Suprapubic skin (tissue), 4 donors: ENCODE measurements at regions not wholly inside any gene's neighbourhood (a gene's known extent, or its start where the extent isn't known, plus 50 kb on each side); places are given as distances from the start of the nearest gene placed in this dataset.

Source experiments
- DNase-seq, 2 donors: peaks; one replicate each; pipeline ENCODE4 v3.0.0-alpha.2; 2019; ENCODE audit warnings: low spot score in 2 of 2
- H3K27ac ChIP-seq: fragments of 200-600 bp; sonication (generic); one replicate; pipeline ENCODE4 v1.5.1; 2019
- H3K27me3 ChIP-seq: fragments of 200-600 bp; sonication (generic); one replicate; pipeline ENCODE4 v1.5.1; 2019
- H3K36me3 ChIP-seq: fragments of 200-600 bp; sonication (generic); one replicate; pipeline ENCODE4 v1.5.1; 2019
- H3K4me1 ChIP-seq: fragments of 200-600 bp; sonication (generic); one replicate; pipeline ENCODE4 v1.5.1; 2019
- H3K4me3 ChIP-seq: fragments of 200-600 bp; sonication (generic); one replicate; pipeline ENCODE4 v1.5.1; 2019; ENCODE audit warnings: mild to moderate bottlenecking
- H3K9me3 ChIP-seq: fragments of 200-600 bp; sonication (generic); one replicate; pipeline ENCODE4 v1.5.1; 2019
- EP300 ChIP-seq: sonication (generic); formaldehyde crosslinking; IDR thresholded peaks from one replicate; pipeline ENCODE4 v1.6.1; 2017; ENCODE audit warnings: antibody characterized with exemption
- POLR2A ChIP-seq, 2 donors: fragments of 450-650 bp; IDR thresholded peaks; one replicate each; pipeline ENCODE4 v1.6.1; 2017; ENCODE audit warnings: antibody characterized with exemption in 2 of 2, mild to moderate bottlenecking in 2 of 2, moderate library complexity in 2 of 2
- POLR2AphosphoS5 ChIP-seq, 3 donors: sonication (generic); formaldehyde crosslinking; IDR thresholded peaks; one replicate each; pipeline ENCODE4 v1.6.1; 2017; ENCODE audit warnings: antibody characterized with exemption in 3 of 3
- WGBS: methylation state at CpG from one replicate; pipeline ENCODE4 v1.1.5; 2018; 5-methylcytosine and 5-hydroxymethylcytosine counted together
- TF ChIP-seq, protein P1 (sequence below), 2 donors: fragments of 200-600 bp in 1 of 2; fragments of 450-650 bp in 1 of 2; sonication (generic) in 1 of 2; IDR thresholded peaks; one replicate each; pipeline ENCODE4 v1.5.1; 2016 to 2019; ENCODE audit warnings: antibody characterized with exemption in 2 of 2, mild to moderate bottlenecking in 1 of 2, moderate library complexity in 1 of 2

- Histone ChIP-seq H3K27me3 (no peaks in the 10 kb centered on the region), H3K27ac (no peak overlapping the region), H3K4me1 (no peaks in the 10 kb centered on the region), H3K9me3 (no peaks in the 10 kb centered on the region), H3K4me3 (no peak overlapping the region), H3K36me3 (no peaks in the 10 kb centered on the region)
- no peak for DNase-seq
- TF ChIP-seq, protein P1, sequence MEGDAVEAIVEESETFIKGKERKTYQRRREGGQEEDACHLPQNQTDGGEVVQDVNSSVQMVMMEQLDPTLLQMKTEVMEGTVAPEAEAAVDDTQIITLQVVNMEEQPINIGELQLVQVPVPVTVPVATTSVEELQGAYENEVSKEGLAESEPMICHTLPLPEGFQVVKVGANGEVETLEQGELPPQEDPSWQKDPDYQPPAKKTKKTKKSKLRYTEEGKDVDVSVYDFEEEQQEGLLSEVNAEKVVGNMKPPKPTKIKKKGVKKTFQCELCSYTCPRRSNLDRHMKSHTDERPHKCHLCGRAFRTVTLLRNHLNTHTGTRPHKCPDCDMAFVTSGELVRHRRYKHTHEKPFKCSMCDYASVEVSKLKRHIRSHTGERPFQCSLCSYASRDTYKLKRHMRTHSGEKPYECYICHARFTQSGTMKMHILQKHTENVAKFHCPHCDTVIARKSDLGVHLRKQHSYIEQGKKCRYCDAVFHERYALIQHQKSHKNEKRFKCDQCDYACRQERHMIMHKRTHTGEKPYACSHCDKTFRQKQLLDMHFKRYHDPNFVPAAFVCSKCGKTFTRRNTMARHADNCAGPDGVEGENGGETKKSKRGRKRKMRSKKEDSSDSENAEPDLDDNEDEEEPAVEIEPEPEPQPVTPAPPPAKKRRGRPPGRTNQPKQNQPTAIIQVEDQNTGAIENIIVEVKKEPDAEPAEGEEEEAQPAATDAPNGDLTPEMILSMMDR (IDR thresholded peaks at IDR 0.05): no peak
- no peak for TF ChIP-seq POLR2AphosphoS5 (IDR thresholded peaks at IDR 0.05)
- TF ChIP-seq POLR2A (IDR thresholded peaks at IDR 0.05): no peak
- no peak for TF ChIP-seq EP300
Observed at GRCh38 chr2:78093436-78093835, 571.3 kb upstream of the LRRTM4 start.

DNA sequence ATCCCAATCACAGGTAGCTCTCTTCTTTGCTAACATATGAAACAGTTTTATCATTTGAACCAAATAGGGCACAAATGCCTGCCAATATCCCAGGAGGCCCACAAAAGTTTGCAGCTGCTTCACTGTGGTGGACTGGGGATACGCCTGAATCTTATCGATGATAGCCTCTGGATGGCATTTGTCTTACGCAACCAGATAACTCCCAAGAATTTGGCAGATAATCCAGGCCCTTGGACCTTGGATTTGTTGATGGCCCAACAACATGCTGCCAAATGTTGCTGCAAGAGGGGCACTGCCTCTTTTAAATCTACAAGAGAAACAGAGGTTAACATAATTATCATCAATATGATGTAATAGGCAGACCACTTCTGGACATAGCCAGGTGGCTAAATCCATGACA is 587.1 kb upstream of the LRRTM4 start:
- DNase-seq: no peak
- no CpG with 5 or more reads among the region's 3 CpGs for WGBS

DNA sequence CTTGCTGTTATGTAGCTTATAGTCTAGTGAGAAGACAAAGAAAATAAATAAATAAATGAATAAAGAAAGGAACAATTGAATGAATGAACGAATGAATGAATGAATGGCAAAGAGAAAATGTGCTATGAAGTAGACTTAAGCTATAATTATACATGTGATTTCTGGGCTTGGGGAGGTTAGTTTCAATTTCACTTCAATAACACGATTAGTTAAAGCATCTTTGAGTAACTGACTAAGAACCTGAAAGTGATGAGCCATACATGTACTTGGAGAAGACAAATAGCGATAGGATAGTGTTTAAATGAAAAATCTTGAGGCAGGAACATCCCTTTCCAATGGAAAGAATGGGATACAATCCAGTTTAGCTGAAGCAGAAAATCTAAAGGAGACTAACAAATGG is 593.1 kb upstream of the LRRTM4 start:
- H3K4me1 ChIP-seq: no peaks in the 10 kb centered on the region
- H3K27ac ChIP-seq: no peak overlapping the region
- TF ChIP-seq EP300 (no peak), POLR2AphosphoS5 (IDR thresholded peaks at IDR 0.05) (no peak), POLR2A (IDR thresholded peaks at IDR 0.05) (no peak)
- TF ChIP-seq, protein P1 (IDR thresholded peaks at IDR 0.05): no peak
- no peaks in the 10 kb centered on the region for H3K9me3 ChIP-seq
- 86% methylated on average over 3 of the region's 3 CpGs for WGBS
- H3K4me3 ChIP-seq: no peak overlapping the region
- H3K36me3 ChIP-seq: no peaks in the 10 kb centered on the region
- no peak for DNase-seq
- H3K27me3 ChIP-seq: no peaks in the 10 kb centered on the region

More for the DNA sequence above, 587.1 kb upstream of the LRRTM4 start:
- H3K4me3 ChIP-seq: no peak overlapping the region
- H3K36me3 ChIP-seq: no peaks in the 10 kb centered on the region
- H3K9me3 ChIP-seq: peaks cover 7% of the 10 kb centered on the region
- H3K27me3 ChIP-seq: no peaks in the 10 kb centered on the region
- H3K4me1 ChIP-seq: no peaks in the 10 kb centered on the region
- TF ChIP-seq, protein P1 (IDR thresholded peaks at IDR 0.05): no peak
- TF ChIP-seq EP300 (no peak), POLR2AphosphoS5 (IDR thresholded peaks at IDR 0.05) (no peak), POLR2A (IDR thresholded peaks at IDR 0.05) (no peak)
- no peak overlapping the region for H3K27ac ChIP-seq

- no peaks in the 10 kb centered on the region for H3K9me3 ChIP-seq
- no peak overlapping the region for H3K27ac ChIP-seq
- TF ChIP-seq, protein P1 (IDR thresholded peaks at IDR 0.05): no peak
- TF ChIP-seq EP300: no peak
- no peak for TF ChIP-seq POLR2A (IDR thresholded peaks at IDR 0.05)
- TF ChIP-seq POLR2AphosphoS5 (IDR thresholded peaks at IDR 0.05): no peak
- no peak overlapping the region for H3K4me3 ChIP-seq
- DNase-seq: no peak
- no peaks in the 10 kb centered on the region for H3K4me1 ChIP-seq
- 46% methylated on average over 5 of the region's 5 CpGs for WGBS
- no peaks in the 10 kb centered on the region for H3K27me3 ChIP-seq
- H3K36me3 ChIP-seq: no peaks in the 10 kb centered on the region
Observed at GRCh38 chr2:78118037-78118436, 595.9 kb upstream of the LRRTM4 start.

- 70% methylated on average over 2 of the region's 2 CpGs for WGBS
- H3K27me3 ChIP-seq: no peaks in the 10 kb centered on the region
- DNase-seq: no peak
- H3K4me1 ChIP-seq: no peaks in the 10 kb centered on the region
- H3K4me3 ChIP-seq: no peak overlapping the region
- H3K27ac ChIP-seq: no peak overlapping the region
- TF ChIP-seq, protein P1 (IDR thresholded peaks at IDR 0.05): no peak
- no peak for TF ChIP-seq POLR2A (IDR thresholded peaks at IDR 0.05)
- no peak for TF ChIP-seq EP300
- TF ChIP-seq POLR2AphosphoS5 (IDR thresholded peaks at IDR 0.05): no peak
- no peaks in the 10 kb centered on the region for H3K36me3 ChIP-seq
- H3K9me3 ChIP-seq: no peaks in the 10 kb centered on the region
Observed at GRCh38 chr2:78120275-78120674, 598.1 kb upstream of the LRRTM4 start.
